ENCODE measurements at regions not wholly inside any gene's neighbourhood (a gene's known extent, or its start where the extent isn't known, plus 50 kb on each side); places are given as distances from the start of the nearest gene placed in this dataset.

DNA sequence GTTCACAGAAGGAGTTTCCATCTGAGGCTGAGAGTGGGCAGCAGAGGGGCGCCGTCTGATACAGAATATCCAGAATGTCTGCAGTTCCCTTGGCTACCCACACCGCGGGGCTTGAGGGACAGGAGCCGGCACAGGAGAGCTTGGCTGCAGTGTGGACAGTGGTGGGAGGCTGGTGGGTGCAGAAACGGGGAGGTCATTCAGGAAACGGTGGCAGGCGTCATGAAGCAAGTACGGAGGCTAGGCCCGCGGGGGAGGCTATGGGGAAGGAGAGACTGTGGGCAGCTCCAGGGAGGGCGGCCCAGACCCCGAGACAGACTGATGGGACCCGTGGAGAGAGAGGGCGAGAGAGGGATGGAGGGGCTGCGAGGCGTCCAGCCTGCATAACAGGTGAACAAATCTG lies 55.2 kb upstream of the UQCRFS1 start:
- Mint-ChIP-seq H3K36me3 (ENCODE audit: low read depth) (no peaks in the 10 kb centered on the region), H3K27me3 (ENCODE audit: low read depth) (peaks cover 53% of the 10 kb centered on the region), H3K4me3 (no peak overlapping the region), H3K4me1 (peaks cover 25% of the 10 kb centered on the region), H3K27ac (no peak overlapping the region), H3K9me3 (no peaks in the 10 kb centered on the region)
- TF ChIP-seq, protein P1, sequence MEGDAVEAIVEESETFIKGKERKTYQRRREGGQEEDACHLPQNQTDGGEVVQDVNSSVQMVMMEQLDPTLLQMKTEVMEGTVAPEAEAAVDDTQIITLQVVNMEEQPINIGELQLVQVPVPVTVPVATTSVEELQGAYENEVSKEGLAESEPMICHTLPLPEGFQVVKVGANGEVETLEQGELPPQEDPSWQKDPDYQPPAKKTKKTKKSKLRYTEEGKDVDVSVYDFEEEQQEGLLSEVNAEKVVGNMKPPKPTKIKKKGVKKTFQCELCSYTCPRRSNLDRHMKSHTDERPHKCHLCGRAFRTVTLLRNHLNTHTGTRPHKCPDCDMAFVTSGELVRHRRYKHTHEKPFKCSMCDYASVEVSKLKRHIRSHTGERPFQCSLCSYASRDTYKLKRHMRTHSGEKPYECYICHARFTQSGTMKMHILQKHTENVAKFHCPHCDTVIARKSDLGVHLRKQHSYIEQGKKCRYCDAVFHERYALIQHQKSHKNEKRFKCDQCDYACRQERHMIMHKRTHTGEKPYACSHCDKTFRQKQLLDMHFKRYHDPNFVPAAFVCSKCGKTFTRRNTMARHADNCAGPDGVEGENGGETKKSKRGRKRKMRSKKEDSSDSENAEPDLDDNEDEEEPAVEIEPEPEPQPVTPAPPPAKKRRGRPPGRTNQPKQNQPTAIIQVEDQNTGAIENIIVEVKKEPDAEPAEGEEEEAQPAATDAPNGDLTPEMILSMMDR (IDR thresholded peaks at IDR 0.05; ENCODE audit: unreplicated experiment in 3 of 3), result no peak

DNA sequence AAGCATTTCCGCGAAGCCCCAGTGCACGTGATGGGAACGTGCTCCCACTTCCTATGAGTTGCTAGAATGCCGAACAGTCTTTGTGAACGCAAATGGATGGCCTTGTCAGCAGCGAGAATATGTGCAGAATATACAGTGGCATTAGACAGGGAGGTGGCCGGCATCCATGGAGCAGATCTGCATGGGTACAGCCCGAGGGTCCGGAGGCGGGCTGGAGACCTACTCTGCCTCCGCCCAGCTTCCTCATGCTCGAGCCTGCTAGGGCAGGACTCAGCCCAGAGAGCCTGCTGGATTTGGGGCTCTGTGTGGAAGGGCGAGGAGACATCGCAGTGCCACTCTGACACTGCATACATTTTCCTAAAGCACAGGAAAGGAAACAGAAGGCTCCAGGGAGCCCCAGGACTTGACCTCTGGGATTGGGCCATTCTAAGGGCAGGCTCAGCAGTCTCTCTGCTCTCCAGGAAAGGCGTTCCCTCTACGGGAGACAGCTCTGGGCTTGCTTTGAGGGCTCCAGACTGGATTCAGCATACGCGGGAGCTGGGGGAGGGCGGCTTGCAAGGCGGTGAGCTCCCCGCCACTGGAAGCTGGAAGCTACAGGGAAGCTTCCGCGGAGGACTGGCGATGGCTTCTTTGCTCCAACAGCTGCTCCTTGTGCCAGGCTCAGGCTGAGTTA lies 55.9 kb upstream of the UQCRFS1 start:
- H3K4me1 Mint-ChIP-seq, result peaks cover 20% of the 10 kb centered on the region
- H3K36me3 Mint-ChIP-seq (ENCODE audit: low read depth), result no peaks in the 10 kb centered on the region
- H3K27ac Mint-ChIP-seq, result no peak overlapping the region
- H3K27me3 Mint-ChIP-seq (ENCODE audit: low read depth), result peaks cover 47% of the 10 kb centered on the region
- H3K4me3 Mint-ChIP-seq, result no peak overlapping the region
- no peaks in the 10 kb centered on the region for H3K9me3 Mint-ChIP-seq
- TF ChIP-seq, protein P1 (IDR thresholded peaks at IDR 0.05; ENCODE audit: unreplicated experiment in 3 of 3), result no peak

DNA sequence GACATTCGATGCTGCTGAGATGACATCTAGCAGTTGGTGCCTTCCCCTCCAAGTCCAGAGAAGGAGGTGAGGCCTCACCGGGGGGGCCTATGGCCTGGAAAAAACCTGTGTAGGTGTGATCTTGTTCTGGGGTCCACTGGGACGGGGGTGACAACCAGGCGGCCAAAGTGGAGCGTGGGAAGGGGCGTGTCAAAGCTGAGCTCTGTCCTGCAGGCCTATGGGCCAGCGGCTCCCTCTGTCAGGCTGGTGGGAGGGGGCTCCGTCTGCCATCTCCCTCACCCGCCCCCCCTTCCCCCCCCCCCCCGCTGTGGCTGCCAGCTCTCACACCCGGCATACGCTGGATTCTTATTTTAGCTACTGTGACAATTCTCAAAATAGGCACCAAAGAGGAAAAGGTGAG lies 56.7 kb upstream of the UQCRFS1 start:
- TF ChIP-seq, protein P1 (IDR thresholded peaks at IDR 0.05; ENCODE audit: unreplicated experiment in 3 of 3), result no peak
- H3K9me3 Mint-ChIP-seq, result no peaks in the 10 kb centered on the region
- peaks cover 15% of the 10 kb centered on the region for H3K4me1 Mint-ChIP-seq
- H3K4me3 Mint-ChIP-seq, result no peak overlapping the region
- no peaks in the 10 kb centered on the region for H3K36me3 Mint-ChIP-seq (ENCODE audit: low read depth)
- peaks cover 50% of the 10 kb centered on the region for H3K27me3 Mint-ChIP-seq (ENCODE audit: low read depth)
- no peak overlapping the region for H3K27ac Mint-ChIP-seq

GRCh38 chr19:29271341-29271740 lies 58.4 kb upstream of the UQCRFS1 start:
- peaks cover 44% of the 10 kb centered on the region for H3K27me3 Mint-ChIP-seq (ENCODE audit: low read depth)
- peaks cover 15% of the 10 kb centered on the region for H3K4me1 Mint-ChIP-seq
- TF ChIP-seq, protein P1 (IDR thresholded peaks at IDR 0.05; ENCODE audit: unreplicated experiment in 3 of 3), result no peak

DNA sequence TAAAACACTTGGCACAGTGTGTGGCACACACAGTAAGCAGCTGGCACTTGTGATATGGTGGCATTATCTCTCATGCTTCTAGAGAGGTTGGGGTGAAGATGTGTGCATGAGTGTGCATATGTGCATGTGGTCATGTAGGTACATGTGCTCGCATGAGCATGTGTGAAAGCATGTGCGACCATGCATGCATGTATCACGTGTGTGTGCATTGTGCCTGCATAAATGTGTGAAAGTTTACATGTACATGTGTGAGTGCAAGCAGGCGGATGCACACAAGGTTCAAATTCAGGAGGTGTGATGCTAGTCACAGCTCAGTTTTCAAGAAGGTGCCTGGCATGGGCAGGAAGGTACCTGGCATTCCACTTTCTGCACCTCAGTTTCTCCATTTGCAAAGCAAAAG lies 59.0 kb upstream of the UQCRFS1 start:
- Mint-ChIP-seq H3K27me3 (ENCODE audit: low read depth) (peaks cover 45% of the 10 kb centered on the region), H3K4me1 (peaks cover 15% of the 10 kb centered on the region), H3K9me3 (no peaks in the 10 kb centered on the region), H3K27ac (no peak overlapping the region), H3K36me3 (ENCODE audit: low read depth) (no peaks in the 10 kb centered on the region), H3K4me3 (no peak overlapping the region)
- TF ChIP-seq, protein P1 (IDR thresholded peaks at IDR 0.05; ENCODE audit: unreplicated experiment in 3 of 3), result no peak

More at GRCh38 chr19:29271341-29271740, 58.4 kb upstream of the UQCRFS1 start:
- H3K9me3 Mint-ChIP-seq, result no peaks in the 10 kb centered on the region
- no peak overlapping the region for H3K4me3 Mint-ChIP-seq
- H3K36me3 Mint-ChIP-seq (ENCODE audit: low read depth), result no peaks in the 10 kb centered on the region
- no peak overlapping the region for H3K27ac Mint-ChIP-seq

GRCh38 chr19:29273000-29273640 lies 60.2 kb upstream of the UQCRFS1 start:
- Mint-ChIP-seq H3K4me3 (no peak overlapping the region), H3K27ac (no peak overlapping the region), H3K9me3 (no peaks in the 10 kb centered on the region), H3K27me3 (ENCODE audit: low read depth) (peaks cover 52% of the 10 kb centered on the region), H3K36me3 (ENCODE audit: low read depth) (no peaks in the 10 kb centered on the region), H3K4me1 (peaks cover 15% of the 10 kb centered on the region)
- TF ChIP-seq, protein P1 (IDR thresholded peaks at IDR 0.05; ENCODE audit: unreplicated experiment in 3 of 3), result no peak

Data from nephron (organoid).